ENCODE measurements at regions not wholly inside any gene's neighbourhood (a gene's known extent, or its start where the extent isn't known, plus 50 kb on each side); places are given as distances from the start of the nearest gene placed in this dataset.

DNA sequence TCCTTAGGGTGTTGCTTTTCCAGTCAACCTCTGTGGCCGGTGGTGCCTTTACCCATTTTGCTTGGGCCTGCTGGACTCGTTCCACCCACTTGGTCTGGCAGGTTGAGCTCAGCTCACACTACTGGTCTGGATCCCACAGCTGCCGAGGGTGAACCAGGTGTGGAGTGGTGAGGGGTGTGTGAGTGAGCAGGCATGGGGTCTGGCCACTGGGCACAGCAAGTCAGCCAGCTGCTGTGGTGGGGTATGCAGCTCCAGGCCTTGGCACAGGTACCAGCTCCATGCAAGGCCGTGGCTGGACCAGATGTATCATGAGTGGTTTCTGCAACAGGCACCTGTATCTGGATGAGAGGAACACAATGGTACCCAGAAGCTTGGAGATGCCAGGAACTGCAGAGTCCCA, 277.6 kb upstream of the KLHL1 start (continued):
- no peak for TF ChIP-seq ZNF529 (tag by site-specific recombination; IDR thresholded peaks at IDR 0.05; ENCODE audit: insufficient replicate concordance)
- no peak for TF ChIP-seq SCRT2 (tag by site-specific recombination; IDR thresholded peaks at IDR 0.05)
- TF ChIP-seq RBAK (tag by site-specific recombination; IDR thresholded peaks at IDR 0.05) = no peak
- no peak for TF ChIP-seq ZBTB1 (tag by site-specific recombination; IDR thresholded peaks at IDR 0.05)

DNA sequence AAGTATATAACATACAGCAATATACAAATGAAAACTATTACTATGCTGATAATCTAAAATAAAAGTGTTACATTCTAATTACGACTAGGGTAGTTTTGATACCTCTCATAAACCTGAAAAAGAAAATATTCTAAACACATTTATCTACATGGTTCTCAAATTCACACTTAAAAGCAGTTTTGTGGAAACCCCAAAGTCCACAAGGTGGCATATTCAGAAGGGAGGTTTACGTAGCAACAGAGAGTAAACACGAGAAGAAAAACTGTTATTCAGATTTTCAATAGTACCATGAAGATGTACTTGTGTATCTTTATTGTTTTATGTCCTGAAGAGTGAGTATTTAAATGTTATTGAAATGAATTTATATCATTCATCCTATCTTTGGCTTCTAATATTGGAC, 275.9 kb upstream of the KLHL1 start:
- no peaks in the 10 kb centered on the region for H3K4me1 ChIP-seq (ENCODE audit: control insufficient read depth, insufficient read depth, low read length)
- CTCF ChIA-PET = no interaction called here
- POLR2A ChIA-PET = no interaction called here
- H3K27ac ChIP-seq (ENCODE audit: extremely low read depth, low read depth, low read length) = no peak overlapping the region
- no peaks in the 10 kb centered on the region for H3K36me3 ChIP-seq (ENCODE audit: control insufficient read depth in 2 of 2, insufficient read depth in 1 of 2, low read length in 2 of 2)
- TF ChIP-seq, protein P1, sequence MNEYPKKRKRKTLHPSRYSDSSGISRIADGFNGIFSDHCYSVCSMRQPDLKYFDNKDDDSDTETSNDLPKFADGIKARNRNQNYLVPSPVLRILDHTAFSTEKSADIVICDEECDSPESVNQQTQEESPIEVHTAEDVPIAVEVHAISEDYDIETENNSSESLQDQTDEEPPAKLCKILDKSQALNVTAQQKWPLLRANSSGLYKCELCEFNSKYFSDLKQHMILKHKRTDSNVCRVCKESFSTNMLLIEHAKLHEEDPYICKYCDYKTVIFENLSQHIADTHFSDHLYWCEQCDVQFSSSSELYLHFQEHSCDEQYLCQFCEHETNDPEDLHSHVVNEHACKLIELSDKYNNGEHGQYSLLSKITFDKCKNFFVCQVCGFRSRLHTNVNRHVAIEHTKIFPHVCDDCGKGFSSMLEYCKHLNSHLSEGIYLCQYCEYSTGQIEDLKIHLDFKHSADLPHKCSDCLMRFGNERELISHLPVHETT (tag by site-specific recombination; IDR thresholded peaks at IDR 0.05) = no peak
- TF ChIP-seq, protein P2, sequence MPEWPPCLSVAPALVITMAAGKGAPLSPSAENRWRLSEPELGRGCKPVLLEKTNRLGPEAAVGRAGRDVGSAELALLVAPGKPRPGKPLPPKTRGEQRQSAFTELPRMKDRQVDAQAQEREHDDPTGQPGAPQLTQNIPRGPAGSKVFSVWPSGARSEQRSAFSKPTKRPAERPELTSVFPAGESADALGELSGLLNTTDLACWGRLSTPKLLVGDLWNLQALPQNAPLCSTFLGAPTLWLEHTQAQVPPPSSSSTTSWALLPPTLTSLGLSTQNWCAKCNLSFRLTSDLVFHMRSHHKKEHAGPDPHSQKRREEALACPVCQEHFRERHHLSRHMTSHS (tag by site-specific recombination; IDR thresholded peaks at IDR 0.05) = no peak
- TF ChIP-seq MEIS1 (CRISPR knock-in tag; IDR thresholded peaks at IDR 0.05; ENCODE audit: borderline replicate concordance) = no peak
- TF ChIP-seq, protein P3, sequence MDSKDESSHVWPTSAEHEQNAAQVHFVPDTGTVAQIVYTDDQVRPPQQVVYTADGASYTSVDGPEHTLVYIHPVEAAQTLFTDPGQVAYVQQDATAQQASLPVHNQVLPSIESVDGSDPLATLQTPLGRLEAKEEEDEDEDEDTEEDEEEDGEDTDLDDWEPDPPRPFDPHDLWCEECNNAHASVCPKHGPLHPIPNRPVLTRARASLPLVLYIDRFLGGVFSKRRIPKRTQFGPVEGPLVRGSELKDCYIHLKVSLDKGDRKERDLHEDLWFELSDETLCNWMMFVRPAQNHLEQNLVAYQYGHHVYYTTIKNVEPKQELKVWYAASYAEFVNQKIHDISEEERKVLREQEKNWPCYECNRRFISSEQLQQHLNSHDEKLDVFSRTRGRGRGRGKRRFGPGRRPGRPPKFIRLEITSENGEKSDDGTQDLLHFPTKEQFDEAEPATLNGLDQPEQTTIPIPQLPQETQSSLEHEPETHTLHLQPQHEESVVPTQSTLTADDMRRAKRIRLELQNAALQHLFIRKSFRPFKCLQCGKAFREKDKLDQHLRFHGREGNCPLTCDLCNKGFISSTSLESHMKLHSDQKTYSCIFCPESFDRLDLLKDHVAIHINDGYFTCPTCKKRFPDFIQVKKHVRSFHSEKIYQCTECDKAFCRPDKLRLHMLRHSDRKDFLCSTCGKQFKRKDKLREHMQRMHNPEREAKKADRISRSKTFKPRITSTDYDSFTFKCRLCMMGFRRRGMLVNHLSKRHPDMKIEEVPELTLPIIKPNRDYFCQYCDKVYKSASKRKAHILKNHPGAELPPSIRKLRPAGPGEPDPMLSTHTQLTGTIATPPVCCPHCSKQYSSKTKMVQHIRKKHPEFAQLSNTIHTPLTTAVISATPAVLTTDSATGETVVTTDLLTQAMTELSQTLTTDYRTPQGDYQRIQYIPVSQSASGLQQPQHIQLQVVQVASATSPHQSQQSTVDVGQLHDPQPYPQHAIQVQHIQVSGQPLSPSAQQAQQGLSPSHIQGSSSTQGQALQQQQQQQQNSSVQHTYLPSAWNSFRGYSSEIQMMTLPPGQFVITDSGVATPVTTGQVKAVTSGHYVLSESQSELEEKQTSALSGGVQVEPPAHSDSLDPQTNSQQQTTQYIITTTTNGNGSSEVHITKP (tag by site-specific recombination; IDR thresholded peaks at IDR 0.05) = no peak
- TF ChIP-seq ZNF24 (tag by site-specific recombination; IDR thresholded peaks at IDR 0.05) = no peak
- no peak overlapping the region for H3K4me3 ChIP-seq (ENCODE audit: low read depth, low read length)
- no peaks in the 10 kb centered on the region for H3K9me3 ChIP-seq (ENCODE audit: control insufficient read depth, insufficient read depth, low read depth, low read length)

DNA sequence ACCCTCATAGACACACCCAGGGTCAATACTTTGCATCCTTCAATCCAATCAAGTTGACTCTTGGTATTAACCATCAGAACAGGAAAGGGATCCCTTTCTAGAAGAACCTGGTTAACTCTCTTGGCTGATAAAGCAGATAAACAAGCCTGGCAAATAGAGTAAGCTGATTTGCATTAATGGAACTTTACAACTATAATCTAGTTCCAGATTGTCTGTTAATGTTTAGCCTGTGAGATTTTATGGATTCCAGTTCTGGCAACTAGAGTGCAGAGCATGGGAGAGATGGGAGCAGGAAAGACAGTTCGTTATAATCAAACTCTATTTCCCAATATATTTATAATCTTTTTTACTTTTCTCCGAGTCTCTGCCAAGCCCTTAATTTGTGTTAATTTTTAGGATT, 272.6 kb upstream of the KLHL1 start:
- Histone ChIP-seq H3K27ac (ENCODE audit: extremely low read depth, low read depth, low read length) (no peak overlapping the region), H3K9me3 (ENCODE audit: control insufficient read depth, insufficient read depth, low read depth, low read length) (no peaks in the 10 kb centered on the region)
- CTCF ChIA-PET = no interaction called here

More for the DNA sequence above, 272.6 kb upstream of the KLHL1 start:
- POLR2A ChIA-PET = no interaction called here
- Histone ChIP-seq H3K4me1 (ENCODE audit: control insufficient read depth, insufficient read depth, low read length) (no peaks in the 10 kb centered on the region), H3K4me3 (ENCODE audit: low read depth, low read length) (no peak overlapping the region), H3K36me3 (ENCODE audit: control insufficient read depth in 2 of 2, insufficient read depth in 1 of 2, low read length in 2 of 2) (no peaks in the 10 kb centered on the region)
- TF ChIP-seq, protein P4, sequence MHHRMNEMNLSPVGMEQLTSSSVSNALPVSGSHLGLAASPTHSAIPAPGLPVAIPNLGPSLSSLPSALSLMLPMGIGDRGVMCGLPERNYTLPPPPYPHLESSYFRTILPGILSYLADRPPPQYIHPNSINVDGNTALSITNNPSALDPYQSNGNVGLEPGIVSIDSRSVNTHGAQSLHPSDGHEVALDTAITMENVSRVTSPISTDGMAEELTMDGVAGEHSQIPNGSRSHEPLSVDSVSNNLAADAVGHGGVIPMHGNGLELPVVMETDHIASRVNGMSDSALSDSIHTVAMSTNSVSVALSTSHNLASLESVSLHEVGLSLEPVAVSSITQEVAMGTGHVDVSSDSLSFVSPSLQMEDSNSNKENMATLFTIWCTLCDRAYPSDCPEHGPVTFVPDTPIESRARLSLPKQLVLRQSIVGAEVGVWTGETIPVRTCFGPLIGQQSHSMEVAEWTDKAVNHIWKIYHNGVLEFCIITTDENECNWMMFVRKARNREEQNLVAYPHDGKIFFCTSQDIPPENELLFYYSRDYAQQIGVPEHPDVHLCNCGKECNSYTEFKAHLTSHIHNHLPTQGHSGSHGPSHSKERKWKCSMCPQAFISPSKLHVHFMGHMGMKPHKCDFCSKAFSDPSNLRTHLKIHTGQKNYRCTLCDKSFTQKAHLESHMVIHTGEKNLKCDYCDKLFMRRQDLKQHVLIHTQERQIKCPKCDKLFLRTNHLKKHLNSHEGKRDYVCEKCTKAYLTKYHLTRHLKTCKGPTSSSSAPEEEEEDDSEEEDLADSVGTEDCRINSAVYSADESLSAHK (tag by site-specific recombination; IDR thresholded peaks at IDR 0.05) = no peak
- TF ChIP-seq ZBTB1 (tag by site-specific recombination; IDR thresholded peaks at IDR 0.05) = no peak
- TF ChIP-seq, protein P5, sequence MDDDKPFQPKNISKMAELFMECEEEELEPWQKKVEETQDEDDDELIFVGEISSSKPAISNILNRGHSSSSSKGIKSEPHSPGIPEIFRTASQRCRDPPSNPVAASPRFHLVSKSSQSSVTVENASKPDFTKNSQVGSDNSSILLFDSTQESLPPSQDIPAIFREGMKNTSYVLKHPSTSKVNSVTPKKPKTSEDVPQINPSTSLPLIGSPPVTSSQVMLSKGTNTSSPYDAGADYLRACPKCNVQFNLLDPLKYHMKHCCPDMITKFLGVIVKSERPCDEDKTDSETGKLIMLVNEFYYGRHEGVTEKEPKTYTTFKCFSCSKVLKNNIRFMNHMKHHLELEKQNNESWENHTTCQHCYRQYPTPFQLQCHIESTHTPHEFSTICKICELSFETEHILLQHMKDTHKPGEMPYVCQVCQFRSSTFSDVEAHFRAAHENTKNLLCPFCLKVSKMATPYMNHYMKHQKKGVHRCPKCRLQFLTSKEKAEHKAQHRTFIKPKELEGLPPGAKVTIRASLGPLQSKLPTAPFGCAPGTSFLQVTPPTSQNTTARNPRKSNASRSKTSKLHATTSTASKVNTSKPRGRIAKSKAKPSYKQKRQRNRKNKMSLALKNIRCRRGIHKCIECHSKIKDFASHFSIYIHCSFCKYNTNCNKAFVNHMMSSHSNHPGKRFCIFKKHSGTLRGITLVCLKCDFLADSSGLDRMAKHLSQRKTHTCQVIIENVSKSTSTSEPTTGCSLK (tag by site-specific recombination; IDR thresholded peaks at IDR 0.05) = no peak
- TF ChIP-seq ZNF843 (tag by site-specific recombination; IDR thresholded peaks at IDR 0.05) = no peak
- TF ChIP-seq ZNF558 (tag by site-specific recombination; IDR thresholded peaks at IDR 0.05) = no peak
- TF ChIP-seq, protein P6, sequence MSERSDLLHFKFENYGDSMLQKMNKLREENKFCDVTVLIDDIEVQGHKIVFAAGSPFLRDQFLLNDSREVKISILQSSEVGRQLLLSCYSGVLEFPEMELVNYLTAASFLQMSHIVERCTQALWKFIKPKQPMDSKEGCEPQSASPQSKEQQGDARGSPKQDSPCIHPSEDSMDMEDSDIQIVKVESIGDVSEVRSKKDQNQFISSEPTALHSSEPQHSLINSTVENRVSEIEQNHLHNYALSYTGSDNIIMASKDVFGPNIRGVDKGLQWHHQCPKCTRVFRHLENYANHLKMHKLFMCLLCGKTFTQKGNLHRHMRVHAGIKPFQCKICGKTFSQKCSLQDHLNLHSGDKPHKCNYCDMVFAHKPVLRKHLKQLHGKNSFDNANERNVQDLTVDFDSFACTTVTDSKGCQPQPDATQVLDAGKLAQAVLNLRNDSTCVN (tag by site-specific recombination; optimal IDR thresholded peaks at IDR 0.05) = no peak
- TF ChIP-seq ZNF140 (tag by site-specific recombination; IDR thresholded peaks at IDR 0.05) = no peak

Data from HEK293 (cell line).